ENCODE measurements at regions not wholly inside any gene's neighbourhood (a gene's known extent, or its start where the extent isn't known, plus 50 kb on each side); places are given as distances from the start of the nearest gene placed in this dataset.

GRCh38 chr4:63361628-63362027 is 1047.6 kb downstream of the TECRL start:
- H3K4me3 ChIP-seq: no peak overlapping the region
- H3K27me3 ChIP-seq (ENCODE audit: insufficient read depth): no peaks in the 10 kb centered on the region
- Mint-ChIP-seq H3K4me3 (no peak overlapping the region), H3K36me3 (ENCODE audit: low read depth) (no peaks in the 10 kb centered on the region), H3K4me1 (peaks cover 6% of the 10 kb centered on the region; the same call in 2 of the 3 replicates), H3K9me3 (no peaks in the 10 kb centered on the region), H3K27ac (no peak overlapping the region), H3K27me3 (ENCODE audit: insufficient read depth, low read depth, poor library complexity) (no peaks in the 10 kb centered on the region)
- no peaks in the 10 kb centered on the region for H4K20me1 ChIP-seq (replicated peaks; ENCODE audit: insufficient read depth)
- no peaks in the 10 kb centered on the region for H3F3A ChIP-seq (replicated peaks; ENCODE audit: low read depth)
- H3K9me2 ChIP-seq (ENCODE audit: insufficient read depth): no peaks in the 10 kb centered on the region
- no peak overlapping the region for H3K4me2 ChIP-seq
- no peak overlapping the region for H2AFZ ChIP-seq
- H3K27ac ChIP-seq (ENCODE audit: low read depth): no peak overlapping the region
- ATAC-seq (no peak), DNase-seq (ENCODE audit: low spot score) (no peak)
- peaks cover 9% of the 10 kb centered on the region; the same call in 1 of the 2 replicates for H3K4me1 ChIP-seq (ENCODE audit: insufficient read depth)
- H3K36me3 ChIP-seq (ENCODE audit: insufficient read depth): no peaks in the 10 kb centered on the region
- TF ChIP-seq CTCF (conservative IDR thresholded peaks at IDR 0.05; ENCODE audit: low read depth in 2 of 2) (no peak), ZNF114 (CRISPR knock-in tag; IDR thresholded peaks at IDR 0.05) (no peak), NANOG (IDR thresholded peaks at IDR 0.05; ENCODE audit: borderline replicate concordance) (no peak), ZNF462 (CRISPR knock-in tag; IDR thresholded peaks at IDR 0.05) (no peak), EZH2 (IDR thresholded peaks at IDR 0.05; ENCODE audit: low read depth, unreplicated experiment) (no peak), EZH2phosphoT487 (IDR thresholded peaks at IDR 0.05; ENCODE audit: unreplicated experiment) (no peak), JUNB (IDR thresholded peaks at IDR 0.05; ENCODE audit: unreplicated experiment) (no peak), STAT1 (IDR thresholded peaks at IDR 0.05; ENCODE audit: unreplicated experiment) (no peak), ETS1 (IDR thresholded peaks at IDR 0.05) (no peak), CREB1 (CRISPR knock-in tag; IDR thresholded peaks at IDR 0.05; ENCODE audit: low read depth) (no peak), POLR2AphosphoS5 (IDR thresholded peaks at IDR 0.05; ENCODE audit: low read depth) (no peak), ZNF331 (CRISPR knock-in tag; IDR thresholded peaks at IDR 0.05; ENCODE audit: low read depth) (no peak)
- TF ChIP-seq, protein P1, sequence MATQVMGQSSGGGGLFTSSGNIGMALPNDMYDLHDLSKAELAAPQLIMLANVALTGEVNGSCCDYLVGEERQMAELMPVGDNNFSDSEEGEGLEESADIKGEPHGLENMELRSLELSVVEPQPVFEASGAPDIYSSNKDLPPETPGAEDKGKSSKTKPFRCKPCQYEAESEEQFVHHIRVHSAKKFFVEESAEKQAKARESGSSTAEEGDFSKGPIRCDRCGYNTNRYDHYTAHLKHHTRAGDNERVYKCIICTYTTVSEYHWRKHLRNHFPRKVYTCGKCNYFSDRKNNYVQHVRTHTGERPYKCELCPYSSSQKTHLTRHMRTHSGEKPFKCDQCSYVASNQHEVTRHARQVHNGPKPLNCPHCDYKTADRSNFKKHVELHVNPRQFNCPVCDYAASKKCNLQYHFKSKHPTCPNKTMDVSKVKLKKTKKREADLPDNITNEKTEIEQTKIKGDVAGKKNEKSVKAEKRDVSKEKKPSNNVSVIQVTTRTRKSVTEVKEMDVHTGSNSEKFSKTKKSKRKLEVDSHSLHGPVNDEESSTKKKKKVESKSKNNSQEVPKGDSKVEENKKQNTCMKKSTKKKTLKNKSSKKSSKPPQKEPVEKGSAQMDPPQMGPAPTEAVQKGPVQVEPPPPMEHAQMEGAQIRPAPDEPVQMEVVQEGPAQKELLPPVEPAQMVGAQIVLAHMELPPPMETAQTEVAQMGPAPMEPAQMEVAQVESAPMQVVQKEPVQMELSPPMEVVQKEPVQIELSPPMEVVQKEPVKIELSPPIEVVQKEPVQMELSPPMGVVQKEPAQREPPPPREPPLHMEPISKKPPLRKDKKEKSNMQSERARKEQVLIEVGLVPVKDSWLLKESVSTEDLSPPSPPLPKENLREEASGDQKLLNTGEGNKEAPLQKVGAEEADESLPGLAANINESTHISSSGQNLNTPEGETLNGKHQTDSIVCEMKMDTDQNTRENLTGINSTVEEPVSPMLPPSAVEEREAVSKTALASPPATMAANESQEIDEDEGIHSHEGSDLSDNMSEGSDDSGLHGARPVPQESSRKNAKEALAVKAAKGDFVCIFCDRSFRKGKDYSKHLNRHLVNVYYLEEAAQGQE (IDR thresholded peaks at IDR 0.05; ENCODE audit: unreplicated experiment): no peak
- H3K79me2 ChIP-seq (replicated peaks; ENCODE audit: insufficient read depth): no peaks in the 10 kb centered on the region
